Kidney epithelial cell (primary cell): ENCODE measurements at regions not wholly inside any gene's neighbourhood (a gene's known extent, or its start where the extent isn't known, plus 50 kb on each side); places are given as distances from the start of the nearest gene placed in this dataset.

ENCODE experiments used
- DNase-seq: peaks from one replicate; pipeline ENCODE4 v3.0.0-alpha.2; 2010; ENCODE audit warnings: low read depth
- H3K27me3 ChIP-seq: 2 replicates; pipeline ENCODE4 v1.6.0; 2011; ENCODE audit warnings: low read length; ENCODE audit not compliant: control insufficient read depth, insufficient read depth
- H3K36me3 ChIP-seq: 2 replicates; pipeline ENCODE4 v1.5.1; 2011; ENCODE audit warnings: low read length; ENCODE audit not compliant: control insufficient read depth, insufficient read depth
- H3K4me3 ChIP-seq: 2 replicates; pipeline ENCODE4 v1.5.1; 2011; ENCODE audit warnings: low read depth, mild to moderate bottlenecking, control low read depth, low read length
- TF ChIP-seq, protein P1 (sequence below): IDR thresholded peaks from 2 replicates; pipeline ENCODE4 v1.5.1; 2011; ENCODE audit warnings: mild to moderate bottlenecking, moderate library complexity, low read length, control low read depth, inconsistent platforms; ENCODE audit not compliant: insufficient read depth, poor library complexity, severe bottlenecking

GRCh38 chr3:65118912-65119499 lies 431.2 kb upstream of the ADAMTS9 start:
- DNase-seq, result no peak
- no peaks in the 10 kb centered on the region for H3K27me3 ChIP-seq
- no peaks in the 10 kb centered on the region for H3K36me3 ChIP-seq
- H3K4me3 ChIP-seq, result no peak overlapping the region
- TF ChIP-seq, protein P1, sequence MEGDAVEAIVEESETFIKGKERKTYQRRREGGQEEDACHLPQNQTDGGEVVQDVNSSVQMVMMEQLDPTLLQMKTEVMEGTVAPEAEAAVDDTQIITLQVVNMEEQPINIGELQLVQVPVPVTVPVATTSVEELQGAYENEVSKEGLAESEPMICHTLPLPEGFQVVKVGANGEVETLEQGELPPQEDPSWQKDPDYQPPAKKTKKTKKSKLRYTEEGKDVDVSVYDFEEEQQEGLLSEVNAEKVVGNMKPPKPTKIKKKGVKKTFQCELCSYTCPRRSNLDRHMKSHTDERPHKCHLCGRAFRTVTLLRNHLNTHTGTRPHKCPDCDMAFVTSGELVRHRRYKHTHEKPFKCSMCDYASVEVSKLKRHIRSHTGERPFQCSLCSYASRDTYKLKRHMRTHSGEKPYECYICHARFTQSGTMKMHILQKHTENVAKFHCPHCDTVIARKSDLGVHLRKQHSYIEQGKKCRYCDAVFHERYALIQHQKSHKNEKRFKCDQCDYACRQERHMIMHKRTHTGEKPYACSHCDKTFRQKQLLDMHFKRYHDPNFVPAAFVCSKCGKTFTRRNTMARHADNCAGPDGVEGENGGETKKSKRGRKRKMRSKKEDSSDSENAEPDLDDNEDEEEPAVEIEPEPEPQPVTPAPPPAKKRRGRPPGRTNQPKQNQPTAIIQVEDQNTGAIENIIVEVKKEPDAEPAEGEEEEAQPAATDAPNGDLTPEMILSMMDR, result no peak

GRCh38 chr3:65114041-65114440 lies 426.2 kb upstream of the ADAMTS9 start:
- no peak overlapping the region for H3K4me3 ChIP-seq
- H3K27me3 ChIP-seq, result no peaks in the 10 kb centered on the region
- TF ChIP-seq, protein P1, result no peak
- no peak for DNase-seq
- no peaks in the 10 kb centered on the region for H3K36me3 ChIP-seq

GRCh38 chr3:65112751-65113300 lies 425.0 kb upstream of the ADAMTS9 start:
- no peaks in the 10 kb centered on the region for H3K36me3 ChIP-seq
- TF ChIP-seq, protein P1, result no peak
- no peaks in the 10 kb centered on the region for H3K27me3 ChIP-seq
- H3K4me3 ChIP-seq, result no peak overlapping the region
- no peak for DNase-seq

DNA sequence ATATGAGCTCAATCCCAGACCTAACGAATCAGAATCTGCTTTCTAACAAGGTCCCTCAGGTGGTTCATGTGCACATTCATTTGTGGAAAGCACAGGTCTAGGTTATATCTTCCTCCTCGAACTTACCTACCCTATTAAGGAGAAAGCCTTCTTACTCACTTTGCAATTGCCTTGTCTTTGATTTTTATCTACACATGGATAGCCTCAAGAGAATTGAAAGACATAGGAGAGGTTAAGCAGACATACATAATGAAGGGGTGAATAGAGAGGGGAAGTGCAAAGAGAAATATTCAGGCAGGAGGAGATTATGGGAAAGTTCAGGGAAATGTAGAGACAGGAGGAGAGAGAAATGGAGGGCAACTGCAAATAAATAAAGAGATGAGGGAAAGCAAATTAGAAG lies 422.9 kb upstream of the ADAMTS9 start:
- Histone ChIP-seq H3K27me3 (no peaks in the 10 kb centered on the region), H3K36me3 (no peaks in the 10 kb centered on the region), H3K4me3 (no peak overlapping the region)
- TF ChIP-seq, protein P1, result no peak
- DNase-seq, result no peak

- no peak overlapping the region for H3K4me3 ChIP-seq
- DNase-seq, result no peak
- TF ChIP-seq, protein P1, result no peak
- no peaks in the 10 kb centered on the region for H3K27me3 ChIP-seq
- no peaks in the 10 kb centered on the region for H3K36me3 ChIP-seq
These were observed 422.2 kb upstream of the ADAMTS9 start for GRCh38 chr3:65109966-65110500.

GRCh38 chr3:65107174-65107573 lies 419.4 kb upstream of the ADAMTS9 start:
- TF ChIP-seq, protein P1, result no peak
- DNase-seq, result no peak
- no peak overlapping the region for H3K4me3 ChIP-seq
- no peaks in the 10 kb centered on the region for H3K27me3 ChIP-seq
- H3K36me3 ChIP-seq, result no peaks in the 10 kb centered on the region
